C4-2B (cell line): ENCODE measurements at regions not wholly inside any gene's neighbourhood (a gene's known extent, or its start where the extent isn't known, plus 50 kb on each side); places are given as distances from the start of the nearest gene placed in this dataset.
"Not testable (repeated sequence)": the region's sequence is repeated elsewhere in the genome, so short reads cannot be mapped to it uniquely, and the experiment has no call there.

Source experiments
- H3K27ac ChIP-seq: fragments of 450-650 bp; 2 replicates; pipeline ENCODE4 v1.5.1; 2017
- ZFX ChIP-seq: fragments of 450-650 bp; IDR thresholded peaks from 2 replicates; pipeline ENCODE4 v1.6.1; 2017
- TF ChIP-seq, protein P1 (sequence below): fragments of 450-650 bp; conservative IDR thresholded peaks from 2 replicates; pipeline ENCODE4 v1.5.1; 2017; ENCODE audit warnings: mild to moderate bottlenecking

DNA sequence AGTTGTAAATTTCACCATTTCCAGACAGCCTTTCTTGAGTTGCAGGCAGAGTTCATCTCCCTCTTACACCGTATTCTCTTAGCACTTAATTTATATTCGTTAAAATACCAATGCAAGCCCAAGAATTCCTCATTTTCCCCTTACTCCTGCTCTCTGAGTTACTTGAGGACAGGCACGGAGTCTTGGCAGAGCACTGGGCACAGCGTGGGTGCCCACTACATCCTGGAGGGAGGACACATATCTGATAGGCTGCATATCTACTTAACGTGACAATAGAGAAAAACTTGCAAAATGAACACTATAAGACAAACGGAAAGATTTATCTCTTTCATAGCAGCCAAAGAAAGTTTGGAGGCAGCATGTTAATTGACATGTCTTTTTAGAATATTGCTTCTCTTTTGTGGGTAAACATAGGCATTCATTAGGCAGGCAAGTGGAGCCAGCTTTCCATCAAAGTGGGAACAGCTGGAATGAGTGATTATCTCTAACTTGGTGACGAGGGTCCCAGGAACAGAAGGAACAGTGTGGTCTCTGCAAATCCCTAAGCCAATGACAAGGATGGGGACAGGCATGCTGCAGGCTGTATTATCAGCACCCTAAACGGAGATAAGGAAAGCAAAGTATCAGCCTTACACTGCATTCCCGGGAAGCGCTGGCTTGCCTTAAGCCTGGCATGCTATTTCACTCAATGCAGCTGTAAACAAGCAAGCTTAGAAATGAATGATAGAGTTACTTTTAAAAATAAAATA lies 116.5 kb downstream of the RTP4 start:
- TF ChIP-seq, protein P1, sequence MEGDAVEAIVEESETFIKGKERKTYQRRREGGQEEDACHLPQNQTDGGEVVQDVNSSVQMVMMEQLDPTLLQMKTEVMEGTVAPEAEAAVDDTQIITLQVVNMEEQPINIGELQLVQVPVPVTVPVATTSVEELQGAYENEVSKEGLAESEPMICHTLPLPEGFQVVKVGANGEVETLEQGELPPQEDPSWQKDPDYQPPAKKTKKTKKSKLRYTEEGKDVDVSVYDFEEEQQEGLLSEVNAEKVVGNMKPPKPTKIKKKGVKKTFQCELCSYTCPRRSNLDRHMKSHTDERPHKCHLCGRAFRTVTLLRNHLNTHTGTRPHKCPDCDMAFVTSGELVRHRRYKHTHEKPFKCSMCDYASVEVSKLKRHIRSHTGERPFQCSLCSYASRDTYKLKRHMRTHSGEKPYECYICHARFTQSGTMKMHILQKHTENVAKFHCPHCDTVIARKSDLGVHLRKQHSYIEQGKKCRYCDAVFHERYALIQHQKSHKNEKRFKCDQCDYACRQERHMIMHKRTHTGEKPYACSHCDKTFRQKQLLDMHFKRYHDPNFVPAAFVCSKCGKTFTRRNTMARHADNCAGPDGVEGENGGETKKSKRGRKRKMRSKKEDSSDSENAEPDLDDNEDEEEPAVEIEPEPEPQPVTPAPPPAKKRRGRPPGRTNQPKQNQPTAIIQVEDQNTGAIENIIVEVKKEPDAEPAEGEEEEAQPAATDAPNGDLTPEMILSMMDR: no peak
- no peak overlapping the region for H3K27ac ChIP-seq

DNA sequence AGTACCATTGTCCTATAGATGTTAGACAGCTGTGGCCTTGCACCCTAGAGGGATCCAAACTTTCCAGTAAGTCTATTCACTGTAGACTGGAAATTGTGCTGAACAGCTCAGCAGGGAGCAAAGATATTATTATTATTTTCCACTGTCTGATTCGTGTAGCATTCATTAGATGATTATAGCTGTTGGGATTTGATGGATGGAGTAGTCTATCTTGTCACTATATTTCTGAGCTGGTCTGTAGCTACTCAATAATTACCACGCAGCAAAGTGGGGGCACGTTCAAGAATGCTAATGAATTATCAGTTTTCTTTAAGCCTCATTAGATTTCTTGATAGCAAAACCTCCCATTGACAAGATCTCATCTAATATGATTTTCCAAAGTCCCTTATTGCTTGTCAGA lies 113.2 kb downstream of the RTP4 start:
- no peak overlapping the region for H3K27ac ChIP-seq
- TF ChIP-seq, protein P1: no peak
- TF ChIP-seq ZFX: no peak

DNA sequence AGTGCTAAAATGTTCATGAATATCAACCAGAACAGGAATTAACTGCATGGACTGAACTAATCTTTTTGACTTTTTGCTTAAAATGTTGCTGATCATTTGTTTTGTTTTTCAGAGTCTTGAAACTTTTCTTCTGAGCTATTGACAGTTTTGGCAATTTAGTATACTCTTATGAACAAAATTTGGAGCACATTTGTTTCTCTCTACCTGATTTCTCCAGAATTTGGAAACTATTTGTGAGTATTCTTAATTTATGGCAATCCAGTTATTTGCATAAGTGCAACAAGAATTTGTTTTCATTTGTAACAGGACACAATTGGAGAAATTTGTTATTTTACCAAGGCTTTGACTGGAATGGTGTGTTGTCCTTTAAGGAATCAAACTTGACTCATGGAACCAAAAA lies 107.4 kb downstream of the RTP4 start:
- not testable (repeated sequence) for H3K27ac ChIP-seq

DNA sequence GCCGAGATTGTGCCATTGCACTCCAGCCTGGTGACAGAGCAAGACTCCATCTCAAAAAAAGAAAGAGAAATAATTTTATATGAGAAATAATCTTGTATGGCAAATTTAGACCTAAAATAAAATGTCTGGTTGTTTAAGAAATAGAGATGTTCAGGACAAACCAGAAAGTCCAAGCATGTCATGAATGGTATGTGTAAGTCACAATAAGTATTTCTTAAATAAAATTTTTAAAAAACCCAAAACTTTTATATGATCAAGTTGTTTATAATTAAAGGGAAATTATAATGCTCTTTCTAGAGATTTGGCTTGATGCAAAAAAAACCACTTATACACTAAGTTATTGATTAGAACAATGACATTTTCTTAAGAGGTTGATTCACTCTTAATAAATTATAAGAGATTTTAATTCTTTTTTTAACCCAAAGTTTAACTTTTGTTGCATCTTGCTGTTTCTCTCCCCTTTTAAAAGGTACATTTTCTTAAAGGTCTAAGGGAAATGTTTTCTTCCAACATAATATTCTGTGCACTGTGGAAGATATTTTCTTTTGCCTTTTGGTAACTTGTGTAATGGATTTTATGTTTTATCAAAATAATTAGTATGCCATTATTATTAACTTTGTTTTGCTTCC lies 105.7 kb downstream of the RTP4 start:
- TF ChIP-seq ZFX: no peak
- TF ChIP-seq, protein P1: no peak
- no peak overlapping the region for H3K27ac ChIP-seq

DNA sequence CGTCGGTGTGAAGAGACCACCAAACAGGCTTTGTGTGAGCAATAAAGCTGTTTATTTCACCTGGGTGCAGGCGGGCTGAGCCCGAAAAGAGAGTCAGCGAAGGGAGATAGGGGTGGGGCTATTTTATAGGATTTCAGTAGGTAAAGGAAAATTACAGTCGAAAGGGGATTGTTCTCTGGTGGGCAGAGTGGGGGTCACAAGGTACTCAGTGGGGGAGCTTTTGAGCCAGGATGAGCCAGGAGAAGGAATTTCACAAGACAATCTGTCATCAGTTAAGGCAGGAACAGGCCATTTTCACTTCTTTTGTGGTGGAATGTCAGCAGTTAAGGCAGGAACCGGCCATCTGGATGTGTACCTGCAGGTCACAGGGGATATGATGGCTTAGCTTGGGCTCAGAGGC lies 98.1 kb downstream of the RTP4 start:
- not testable (repeated sequence) for H3K27ac ChIP-seq

DNA sequence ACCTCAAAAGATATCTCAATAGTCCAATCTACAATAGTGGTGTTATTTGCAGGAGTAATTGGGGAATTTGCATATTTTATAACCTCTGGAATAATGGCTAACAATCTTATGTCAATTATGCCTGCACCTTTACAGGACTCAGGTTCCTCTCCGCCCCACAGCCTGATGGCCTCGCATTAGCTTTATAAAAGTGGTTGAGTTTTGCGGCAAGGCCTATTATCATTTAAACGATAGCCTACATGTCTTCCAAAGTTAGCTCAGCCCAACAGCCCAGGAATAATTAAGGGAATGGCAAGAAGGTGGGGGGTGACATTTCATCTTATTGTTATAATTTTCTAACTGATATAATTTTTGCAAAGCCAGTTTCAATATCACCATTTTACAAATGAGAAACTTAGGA lies 97.3 kb downstream of the RTP4 start:
- H3K27ac ChIP-seq: no peak overlapping the region
- TF ChIP-seq, protein P1: no peak
- TF ChIP-seq ZFX: no peak

DNA sequence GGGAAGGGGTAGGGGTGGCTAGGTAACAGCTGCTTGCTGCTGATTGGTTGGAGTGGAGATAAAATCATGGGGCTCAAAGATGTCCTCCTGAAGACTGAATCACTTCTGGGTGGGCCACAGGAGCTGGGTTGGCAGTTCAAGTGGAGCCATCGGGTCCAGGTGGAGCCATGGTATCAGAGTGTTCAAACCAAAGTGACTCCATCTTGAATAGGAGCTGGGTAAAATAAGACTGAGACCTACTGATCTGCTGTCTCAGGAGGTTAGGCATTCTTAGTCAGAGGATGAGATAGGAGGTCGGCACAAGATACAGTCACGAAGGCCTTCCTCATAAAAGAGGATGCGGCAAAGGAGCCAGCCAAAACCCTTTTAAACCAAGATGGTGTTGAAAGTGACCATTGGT lies 96.5 kb downstream of the RTP4 start:
- TF ChIP-seq, protein P1: no peak
- no peak; the same call in 1 of the 2 replicates for TF ChIP-seq ZFX
- H3K27ac ChIP-seq: no peak overlapping the region

DNA sequence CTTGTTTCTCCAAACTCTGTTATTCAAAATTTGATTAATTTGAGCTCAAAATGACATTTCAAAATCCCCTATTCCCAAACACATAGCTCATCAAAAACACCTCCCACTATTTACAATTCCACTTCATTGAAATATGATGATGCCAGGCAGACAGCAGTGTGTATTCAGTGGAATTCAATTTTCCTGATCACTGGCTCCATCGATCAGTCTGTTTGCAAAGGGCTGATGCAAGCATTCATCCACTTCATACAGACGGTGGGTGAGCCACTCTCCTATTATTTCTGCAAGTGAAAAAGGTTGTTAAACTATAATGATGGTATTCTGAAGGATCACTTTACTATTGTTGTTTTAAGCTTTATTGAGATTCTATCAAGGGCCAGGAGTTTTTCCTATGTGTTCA lies 90.7 kb downstream of the RTP4 start:
- H3K27ac ChIP-seq: no peak overlapping the region
- TF ChIP-seq, protein P1: no peak
- no peak for TF ChIP-seq ZFX
